ENCODE measurements at regions not wholly inside any gene's neighbourhood (a gene's known extent, or its start where the extent isn't known, plus 50 kb on each side); places are given as distances from the start of the nearest gene placed in this dataset.
"Not testable (repeated sequence)": the region's sequence is repeated elsewhere in the genome, so short reads cannot be mapped to it uniquely, and the experiment has no call there.

GRCh38 chr16:51248217-51248616 lies 97.1 kb upstream of the SALL1 start:
- H3K36me3 ChIP-seq (ENCODE audit: control insufficient read depth in 2 of 2, insufficient read depth in 2 of 2, low read length in 2 of 2), result no peaks in the 10 kb centered on the region
- peaks cover 0 to 5% of the 10 kb centered on the region in 2 donors for H3K9me3 ChIP-seq (ENCODE audit: control insufficient read depth in 2 of 2, low read length in 2 of 2)
- H3K9ac ChIP-seq (ENCODE audit: low read length in 2 of 2), result no peak overlapping the region
- H3K27me3 ChIP-seq (ENCODE audit: control insufficient read depth in 1 of 2, insufficient read depth in 2 of 2, low read length in 2 of 2), result peaks cover 0 to 2% of the 10 kb centered on the region in 2 donors
- no peak overlapping the region for H3K4me3 ChIP-seq (ENCODE audit: low read length in 2 of 2)
- no peak overlapping the region for H3K27ac ChIP-seq (ENCODE audit: low read length)
- H3K4me1 ChIP-seq (ENCODE audit: control insufficient read depth, insufficient read depth, low read length), result no peaks in the 10 kb centered on the region

- Histone ChIP-seq H3K27ac (ENCODE audit: low read length) (no peak overlapping the region), H3K4me1 (ENCODE audit: control insufficient read depth, insufficient read depth, low read length) (no peaks in the 10 kb centered on the region), H3K4me3 (ENCODE audit: low read length in 2 of 2) (no peak overlapping the region), H3K9ac (ENCODE audit: low read length in 2 of 2) (no peak overlapping the region), H3K36me3 (ENCODE audit: control insufficient read depth in 2 of 2, insufficient read depth in 2 of 2, low read length in 2 of 2) (no peaks in the 10 kb centered on the region), H3K27me3 (ENCODE audit: control insufficient read depth in 1 of 2, insufficient read depth in 2 of 2, low read length in 2 of 2) (peaks cover 0 to 5% of the 10 kb centered on the region in 2 donors), H3K9me3 (ENCODE audit: control insufficient read depth in 2 of 2, low read length in 2 of 2) (peaks cover 0 to 5% of the 10 kb centered on the region in 2 donors)
Measured at GRCh38 chr16:51245658-51245995, 94.6 kb upstream of the SALL1 start.

- Histone ChIP-seq H3K36me3 (ENCODE audit: control insufficient read depth in 2 of 2, insufficient read depth in 2 of 2, low read length in 2 of 2) (no peaks in the 10 kb centered on the region), H3K27ac (ENCODE audit: low read length) (no peak overlapping the region), H3K4me3 (ENCODE audit: low read length in 2 of 2) (no peak overlapping the region), H3K4me1 (ENCODE audit: control insufficient read depth, insufficient read depth, low read length) (no peaks in the 10 kb centered on the region), H3K9ac (ENCODE audit: low read length in 2 of 2) (no peak overlapping the region), H3K9me3 (ENCODE audit: control insufficient read depth in 2 of 2, low read length in 2 of 2) (peaks cover 0 to 5% of the 10 kb centered on the region in 2 donors), H3K27me3 (ENCODE audit: control insufficient read depth in 1 of 2, insufficient read depth in 2 of 2, low read length in 2 of 2) (peaks cover 0 to 5% of the 10 kb centered on the region in 2 donors)
Measured at GRCh38 chr16:51244887-51245657, 94.0 kb upstream of the SALL1 start.

DNA sequence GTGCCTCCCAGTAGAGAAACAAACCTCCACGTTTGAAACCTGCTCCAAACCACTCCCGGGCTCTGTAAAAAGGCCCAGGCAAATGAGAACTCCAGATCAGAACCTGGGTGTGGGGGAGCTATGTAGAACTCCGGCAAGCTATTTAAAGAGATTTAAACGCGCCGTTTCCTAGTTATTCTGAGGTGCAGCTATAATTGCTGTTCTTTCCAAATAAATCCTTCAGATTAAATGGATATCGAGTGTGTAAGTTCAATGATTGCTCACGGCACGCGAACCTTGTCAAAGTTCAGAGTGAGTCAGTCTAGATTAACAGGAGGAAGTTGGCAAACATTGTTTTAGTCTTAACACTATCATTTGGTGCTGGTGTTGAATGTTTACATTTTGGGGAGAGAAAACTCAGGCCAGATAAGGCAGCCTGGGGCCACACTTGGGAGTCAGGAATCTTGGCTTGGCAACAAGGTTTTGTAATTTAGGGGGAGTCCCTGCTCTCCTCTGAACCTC lies 92.9 kb upstream of the SALL1 start:
- H3K27ac ChIP-seq (ENCODE audit: low read length), result no peak overlapping the region
- H3K4me1 ChIP-seq (ENCODE audit: control insufficient read depth, insufficient read depth, low read length), result no peaks in the 10 kb centered on the region
- H3K27me3 ChIP-seq (ENCODE audit: control insufficient read depth in 1 of 2, insufficient read depth in 2 of 2, low read length in 2 of 2), result peaks cover 0 to 5% of the 10 kb centered on the region in 2 donors
- no peaks in the 10 kb centered on the region for H3K36me3 ChIP-seq (ENCODE audit: control insufficient read depth in 2 of 2, insufficient read depth in 2 of 2, low read length in 2 of 2)
- no peak overlapping the region for H3K9ac ChIP-seq (ENCODE audit: low read length in 2 of 2)
- H3K9me3 ChIP-seq (ENCODE audit: control insufficient read depth in 2 of 2, low read length in 2 of 2), result peaks cover 0 to 5% of the 10 kb centered on the region in 2 donors
- no peak overlapping the region for H3K4me3 ChIP-seq (ENCODE audit: low read length in 2 of 2)

DNA sequence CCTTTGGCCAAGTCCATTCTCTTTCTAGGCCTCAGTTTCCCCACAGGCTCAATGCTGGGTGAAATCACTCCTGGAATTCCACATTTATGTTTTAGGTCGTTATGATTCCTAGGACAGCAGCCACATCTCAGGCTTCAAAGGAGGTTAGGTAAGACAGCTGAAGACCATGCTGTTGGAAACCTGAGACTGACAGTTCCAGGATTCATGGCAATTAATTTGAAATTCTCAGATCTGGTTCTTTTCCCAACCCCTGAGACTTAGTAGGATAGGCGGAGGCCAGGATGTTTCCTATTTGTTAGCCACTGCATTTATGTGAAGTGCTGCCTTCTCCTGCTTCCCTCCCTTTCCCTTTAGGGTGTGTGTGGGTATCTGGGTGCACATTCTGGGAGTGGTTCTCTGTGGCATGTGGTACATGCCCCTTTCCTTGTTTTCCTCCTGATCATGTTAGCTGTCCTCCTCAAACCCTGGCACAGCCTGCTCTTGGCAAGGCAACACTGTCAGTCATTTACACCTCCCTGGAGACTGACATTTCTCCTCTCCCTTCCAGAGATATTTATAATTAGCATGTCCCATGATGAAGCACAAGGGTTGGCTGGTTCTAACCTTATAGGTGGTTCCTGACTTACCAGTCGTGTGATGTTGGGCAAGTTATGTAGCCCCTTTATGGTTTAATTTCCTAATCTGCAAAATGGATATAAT lies 91.4 kb upstream of the SALL1 start:
- peaks cover 0 to 5% of the 10 kb centered on the region in 2 donors for H3K9me3 ChIP-seq (ENCODE audit: control insufficient read depth in 2 of 2, low read length in 2 of 2)
- H3K36me3 ChIP-seq (ENCODE audit: control insufficient read depth in 2 of 2, insufficient read depth in 2 of 2, low read length in 2 of 2), result no peaks in the 10 kb centered on the region
- no peak overlapping the region for H3K9ac ChIP-seq (ENCODE audit: low read length in 2 of 2)
- H3K27me3 ChIP-seq (ENCODE audit: control insufficient read depth in 1 of 2, insufficient read depth in 2 of 2, low read length in 2 of 2), result peaks cover 0 to 5% of the 10 kb centered on the region in 2 donors
- H3K4me1 ChIP-seq (ENCODE audit: control insufficient read depth, insufficient read depth, low read length), result no peaks in the 10 kb centered on the region
- H3K4me3 ChIP-seq (ENCODE audit: low read length in 2 of 2), result no peak overlapping the region
- H3K27ac ChIP-seq (ENCODE audit: low read length), result no peak overlapping the region

- Histone ChIP-seq H3K36me3 (ENCODE audit: control insufficient read depth in 2 of 2, insufficient read depth in 2 of 2, low read length in 2 of 2) (no peaks in the 10 kb centered on the region), H3K4me3 (ENCODE audit: low read length in 2 of 2) (no peak overlapping the region), H3K27me3 (ENCODE audit: control insufficient read depth in 1 of 2, insufficient read depth in 2 of 2, low read length in 2 of 2) (peaks cover 0 to 5% of the 10 kb centered on the region in 2 donors), H3K9ac (ENCODE audit: low read length in 2 of 2) (no peak overlapping the region), H3K4me1 (ENCODE audit: control insufficient read depth, insufficient read depth, low read length) (no peaks in the 10 kb centered on the region), H3K9me3 (ENCODE audit: control insufficient read depth in 2 of 2, low read length in 2 of 2) (peaks cover 0 to 1% of the 10 kb centered on the region in 2 donors), H3K27ac (ENCODE audit: low read length) (no peak overlapping the region)
Measured at GRCh38 chr16:51239196-51239595, 88.1 kb upstream of the SALL1 start.

- Histone ChIP-seq H3K4me3 (ENCODE audit: low read length in 2 of 2) (no peak overlapping the region), H3K27ac (ENCODE audit: low read length) (no peak overlapping the region), H3K9ac (ENCODE audit: low read length in 2 of 2) (no peak overlapping the region), H3K27me3 (ENCODE audit: control insufficient read depth in 1 of 2, insufficient read depth in 2 of 2, low read length in 2 of 2) (peaks cover 0 to 2% of the 10 kb centered on the region in 2 donors), H3K4me1 (ENCODE audit: control insufficient read depth, insufficient read depth, low read length) (no peaks in the 10 kb centered on the region), H3K36me3 (ENCODE audit: control insufficient read depth in 2 of 2, insufficient read depth in 2 of 2, low read length in 2 of 2) (no peaks in the 10 kb centered on the region), H3K9me3 (ENCODE audit: control insufficient read depth in 2 of 2, low read length in 2 of 2) (no peaks in the 10 kb centered on the region)
Measured at GRCh38 chr16:51237861-51238378, 86.8 kb upstream of the SALL1 start.

GRCh38 chr16:51237207-51237606 lies 86.1 kb upstream of the SALL1 start:
- Histone ChIP-seq H3K27me3 (ENCODE audit: control insufficient read depth in 1 of 2, insufficient read depth in 2 of 2, low read length in 2 of 2) (peaks cover 0 to 2% of the 10 kb centered on the region in 2 donors), H3K4me1 (ENCODE audit: control insufficient read depth, insufficient read depth, low read length) (no peaks in the 10 kb centered on the region), H3K9ac (ENCODE audit: low read length in 2 of 2) (no peak overlapping the region), H3K4me3 (ENCODE audit: low read length in 2 of 2) (no peak overlapping the region), H3K27ac (ENCODE audit: low read length) (no peak overlapping the region), H3K9me3 (ENCODE audit: control insufficient read depth in 2 of 2, low read length in 2 of 2) (no peaks in the 10 kb centered on the region), H3K36me3 (ENCODE audit: control insufficient read depth in 2 of 2, insufficient read depth in 2 of 2, low read length in 2 of 2) (no peaks in the 10 kb centered on the region)

- Histone ChIP-seq H3K27me3 (ENCODE audit: control insufficient read depth in 1 of 2, insufficient read depth in 2 of 2, low read length in 2 of 2) (no peaks in the 10 kb centered on the region), H3K36me3 (ENCODE audit: control insufficient read depth in 2 of 2, insufficient read depth in 2 of 2, low read length in 2 of 2) (no peaks in the 10 kb centered on the region), H3K4me1 (ENCODE audit: control insufficient read depth, insufficient read depth, low read length) (no peaks in the 10 kb centered on the region), H3K4me3 (ENCODE audit: low read length in 2 of 2) (no peak overlapping the region), H3K9me3 (ENCODE audit: control insufficient read depth in 2 of 2, low read length in 2 of 2) (no peaks in the 10 kb centered on the region), H3K9ac (ENCODE audit: low read length in 2 of 2) (no peak overlapping the region), H3K27ac (ENCODE audit: low read length) (no peak overlapping the region)
Measured at GRCh38 chr16:51236583-51236982, 85.5 kb upstream of the SALL1 start.

DNA sequence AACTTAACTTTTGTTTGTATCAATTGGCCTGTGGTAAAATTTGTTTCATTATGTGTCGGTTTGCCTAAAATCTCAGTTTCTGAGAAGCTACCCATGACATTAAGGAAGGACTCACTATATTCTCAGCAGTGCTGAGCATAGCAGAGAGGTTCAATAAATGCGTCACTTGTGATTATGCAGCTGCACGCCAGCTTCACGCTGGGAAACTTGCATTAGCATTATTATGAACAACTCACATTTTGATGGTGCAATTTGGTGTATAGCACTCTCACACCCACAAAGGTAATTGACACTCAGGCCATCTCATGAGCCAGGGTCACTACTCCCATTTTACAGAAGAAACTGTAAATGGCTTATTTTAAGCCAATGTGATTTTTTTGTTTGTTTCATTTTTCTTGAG lies 80.6 kb upstream of the SALL1 start:
- Histone ChIP-seq H3K27ac (ENCODE audit: low read length) (no peak overlapping the region), H3K4me1 (ENCODE audit: control insufficient read depth, insufficient read depth, low read length) (no peaks in the 10 kb centered on the region), H3K27me3 (ENCODE audit: control insufficient read depth in 1 of 2, insufficient read depth in 2 of 2, low read length in 2 of 2) (no peaks in the 10 kb centered on the region), H3K9me3 (ENCODE audit: control insufficient read depth in 2 of 2, low read length in 2 of 2) (no peaks in the 10 kb centered on the region), H3K9ac (ENCODE audit: low read length in 2 of 2) (no peak overlapping the region), H3K36me3 (ENCODE audit: control insufficient read depth in 2 of 2, insufficient read depth in 2 of 2, low read length in 2 of 2) (no peaks in the 10 kb centered on the region), H3K4me3 (ENCODE audit: low read length in 2 of 2) (no peak overlapping the region)

DNA sequence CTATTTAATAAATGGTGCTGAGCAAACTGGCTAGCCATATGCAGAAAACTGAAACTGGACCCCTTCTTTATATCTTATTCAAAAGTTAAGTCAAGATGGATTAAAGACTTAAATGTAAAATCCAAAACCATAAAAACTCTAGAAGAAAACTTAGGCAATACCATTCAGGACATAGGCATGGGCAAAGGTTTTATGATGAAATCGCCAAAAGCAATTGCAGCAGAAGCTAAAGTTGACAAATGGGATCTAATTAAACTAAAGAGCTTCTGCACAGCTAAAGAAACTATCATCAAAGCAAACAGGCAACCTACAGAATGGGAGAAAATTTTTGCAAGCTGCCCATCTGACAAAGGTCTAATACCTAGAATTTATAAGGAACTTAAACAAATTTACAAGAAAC lies 79.0 kb upstream of the SALL1 start:
- H3K9me3 ChIP-seq (ENCODE audit: control insufficient read depth in 2 of 2, low read length in 2 of 2); H3K4me3 ChIP-seq (ENCODE audit: low read length in 2 of 2); H3K36me3 ChIP-seq (ENCODE audit: control insufficient read depth in 2 of 2, insufficient read depth in 2 of 2, low read length in 2 of 2); H3K9ac ChIP-seq (ENCODE audit: low read length in 2 of 2); H3K27ac ChIP-seq (ENCODE audit: low read length); H3K4me1 ChIP-seq (ENCODE audit: control insufficient read depth, insufficient read depth, low read length); H3K27me3 ChIP-seq (ENCODE audit: control insufficient read depth in 1 of 2, insufficient read depth in 2 of 2, low read length in 2 of 2): not testable (repeated sequence)

Measured in stomach smooth muscle (tissue), 2 donors.